Eye (tissue), 1 donor: ENCODE measurements at regions not wholly inside any gene's neighbourhood (a gene's known extent, or its start where the extent isn't known, plus 50 kb on each side); places are given as distances from the start of the nearest gene placed in this dataset.
"Not testable (repeated sequence)": the region's sequence is repeated elsewhere in the genome, so short reads cannot be mapped to it uniquely, and the experiment has no call there.

Experiments
- DNase-seq: peaks from one replicate; pipeline ENCODE4 v3.0.0-alpha.2; 2015

DNA sequence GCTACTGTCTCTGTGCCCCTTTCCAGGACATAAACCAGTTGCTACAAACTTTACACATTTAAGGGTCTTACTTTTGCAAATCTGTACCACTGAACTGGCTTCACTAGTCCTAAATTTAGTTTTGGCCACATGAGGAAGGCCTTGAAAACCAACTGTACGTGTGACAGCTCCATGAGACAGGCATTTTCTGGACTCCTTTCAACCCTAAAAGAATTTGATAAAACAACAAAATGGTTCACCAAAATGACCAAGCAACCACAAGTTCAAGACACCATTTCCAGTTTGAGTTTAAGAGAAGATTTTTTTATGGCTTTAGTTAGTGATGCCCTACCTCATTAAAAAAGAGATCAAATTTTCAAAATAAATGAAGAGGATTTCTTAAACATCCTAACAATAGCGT, 246.4 kb downstream of the ZNF674 start:
- DNase-seq = no peak

GRCh38 chrX:46295963-46296362, 249.3 kb downstream of the ZNF674 start:
- DNase-seq = no peak

- DNase-seq = no peak
Observed at GRCh38 chrX:46294234-46294633, 251.0 kb downstream of the ZNF674 start.

DNA sequence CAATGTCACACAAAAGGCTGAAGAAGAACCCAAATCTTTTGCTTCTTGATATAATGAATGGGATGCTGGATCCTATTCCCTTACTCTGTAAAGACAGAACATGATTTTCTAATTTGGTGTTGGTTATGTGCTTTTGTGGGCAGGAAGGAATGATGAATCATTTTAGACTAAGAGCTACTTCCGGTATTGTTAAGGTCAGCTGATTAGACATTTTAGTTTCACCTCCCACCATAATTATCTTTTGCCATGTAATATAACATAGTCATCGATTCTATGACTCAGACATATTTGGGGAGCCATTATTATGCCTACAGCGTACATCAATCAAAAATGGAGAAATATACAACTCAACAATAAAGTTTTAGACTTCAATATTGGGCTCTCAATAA, 265.3 kb downstream of the ZNF674 start:
- DNase-seq = no peak

DNA sequence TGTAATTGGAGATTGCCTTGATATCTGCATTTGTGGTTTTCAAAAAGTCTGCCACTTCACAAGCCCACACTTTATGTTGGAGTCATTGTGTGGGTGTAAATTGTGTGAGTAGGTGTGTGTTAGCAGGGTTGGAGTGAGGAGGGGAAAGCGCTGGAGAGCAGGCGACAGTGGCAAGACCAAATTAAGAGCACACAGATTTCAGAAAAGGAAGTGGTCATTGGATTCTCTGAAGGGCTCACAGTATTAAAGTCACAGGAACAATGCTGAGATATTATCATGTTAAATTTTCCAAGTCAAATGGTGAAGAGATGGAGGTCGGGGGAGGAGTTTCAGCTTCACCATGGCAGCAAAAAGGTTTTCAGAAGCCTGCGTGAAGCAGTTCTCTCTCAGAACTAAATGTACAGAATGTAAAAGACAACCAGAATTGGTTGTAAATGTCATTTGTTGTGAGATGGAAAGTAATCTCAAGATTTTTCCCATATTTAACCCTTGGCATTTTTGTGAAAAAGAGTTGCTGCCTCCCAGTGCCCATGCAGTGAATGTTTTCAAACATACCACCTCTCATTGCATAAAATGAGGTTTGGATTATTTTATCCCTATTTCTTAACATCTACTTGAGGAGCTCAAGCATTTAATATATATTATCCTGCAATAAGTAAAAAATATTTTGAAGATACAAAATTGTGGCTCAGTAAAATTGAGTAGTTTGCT, 265.9 kb downstream of the ZNF674 start:
- no peak for DNase-seq

GRCh38 chrX:46278572-46278971, 266.6 kb downstream of the ZNF674 start:
- no peak for DNase-seq

DNA sequence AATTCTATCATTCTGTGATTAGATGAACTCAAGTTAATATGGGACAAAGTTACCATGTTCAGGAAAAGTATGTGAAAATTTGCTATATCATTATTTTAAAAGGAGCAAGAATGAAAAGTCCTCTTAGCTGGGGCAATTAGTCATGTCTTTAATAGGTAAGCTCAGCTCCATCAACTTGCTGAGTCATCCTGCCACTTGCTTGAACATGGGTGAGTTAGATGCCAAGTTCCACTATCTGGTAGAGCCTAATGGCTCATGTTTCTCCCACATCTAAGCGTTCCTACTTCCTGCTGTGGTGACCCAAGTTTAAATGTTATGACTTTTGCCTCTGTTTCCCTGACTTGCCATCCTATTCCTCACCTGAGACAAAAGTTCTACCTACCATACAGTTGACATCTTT, 276.8 kb downstream of the ZNF674 start:
- DNase-seq = no peak

GRCh38 chrX:46263494-46263893, 281.7 kb downstream of the ZNF674 start:
- no peak for DNase-seq

- DNase-seq = no peak
Observed at GRCh38 chrX:46262304-46262703, 282.9 kb downstream of the ZNF674 start.

DNA sequence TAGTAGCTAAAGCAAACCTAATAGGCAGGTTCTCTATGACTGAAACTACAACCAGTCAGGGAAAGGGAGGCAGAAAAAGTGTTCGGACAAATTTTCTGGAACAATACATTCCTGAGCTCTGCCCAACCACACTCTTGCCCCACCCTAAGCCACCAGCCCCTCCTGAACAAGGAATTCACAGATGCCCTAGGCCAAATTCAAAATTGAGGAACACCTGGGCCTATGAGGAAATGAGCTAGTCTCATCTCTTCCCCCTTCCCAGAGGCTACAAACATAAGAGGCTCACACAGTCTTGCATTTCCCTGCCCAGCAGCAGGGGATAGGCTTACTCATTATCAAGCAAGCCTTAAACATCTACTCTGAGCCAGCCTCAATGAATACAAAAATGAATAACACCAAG, 284.7 kb downstream of the ZNF674 start:
- no peak for DNase-seq

- DNase-seq = no peak
Observed at GRCh38 chrX:46258356-46258755, 286.9 kb downstream of the ZNF674 start.

GRCh38 chrX:46257451-46257879, 287.8 kb downstream of the ZNF674 start:
- no peak for DNase-seq

DNA sequence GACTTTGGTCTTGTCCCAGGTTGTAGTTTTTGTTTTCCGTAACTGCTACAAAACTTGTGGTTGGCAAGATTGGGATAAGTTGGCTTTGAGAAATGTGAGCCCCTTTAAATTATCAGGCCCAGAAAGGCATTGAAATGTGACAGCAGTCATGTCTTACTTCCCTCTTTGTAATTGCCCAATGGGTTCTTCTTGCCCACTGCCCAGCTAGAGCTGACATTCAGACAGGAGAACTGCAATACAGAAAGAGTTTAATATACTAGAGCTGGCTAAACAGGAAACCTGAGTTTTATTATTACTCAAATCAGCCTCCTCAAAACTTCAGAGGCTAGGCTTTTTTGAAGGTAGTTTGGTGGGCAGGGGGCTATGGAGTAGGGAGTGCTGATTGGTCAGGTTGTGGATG, 288.3 kb downstream of the ZNF674 start:
- no peak for DNase-seq

DNA sequence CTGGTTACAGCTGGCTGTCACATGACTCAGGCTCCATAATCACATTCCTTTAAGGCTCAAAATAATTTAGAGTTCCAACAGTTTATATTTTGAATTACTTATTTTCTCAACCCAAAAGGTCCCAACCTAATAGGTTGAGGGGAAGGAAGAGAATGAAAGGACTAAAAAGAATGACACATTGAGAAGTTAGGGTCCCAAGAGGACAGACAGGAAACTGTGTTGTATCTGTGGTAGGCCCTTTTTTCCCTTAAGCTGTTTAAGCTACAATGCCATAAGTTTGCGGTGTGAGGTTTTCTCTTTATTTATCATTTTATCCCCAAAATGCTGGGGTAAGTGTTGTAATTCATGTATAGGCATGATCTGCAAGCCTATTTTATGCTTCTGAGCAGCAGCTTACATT, 290.2 kb downstream of the ZNF674 start:
- no peak for DNase-seq

DNA sequence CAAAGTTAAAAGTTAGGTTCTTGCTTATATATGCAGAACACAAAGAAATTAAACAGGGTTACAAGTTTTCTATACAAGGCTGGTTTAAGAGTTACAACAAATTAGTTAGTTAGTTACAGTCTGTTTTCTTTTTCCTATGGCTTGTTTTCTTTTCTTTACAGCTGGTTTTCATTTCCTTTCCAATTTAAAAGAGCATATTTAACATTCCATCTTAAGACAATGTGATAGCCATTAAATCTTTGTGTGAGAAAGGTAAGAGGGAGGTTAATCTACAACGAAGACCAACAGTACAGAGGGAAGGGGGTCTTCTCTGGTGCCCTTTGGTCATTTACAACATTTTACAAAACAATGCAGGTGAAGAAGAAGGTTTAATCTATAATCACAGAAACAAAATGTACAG, 290.6 kb downstream of the ZNF674 start:
- DNase-seq = no peak

- no peak for DNase-seq
Observed at GRCh38 chrX:46251755-46252154, 293.5 kb downstream of the ZNF674 start.

DNA sequence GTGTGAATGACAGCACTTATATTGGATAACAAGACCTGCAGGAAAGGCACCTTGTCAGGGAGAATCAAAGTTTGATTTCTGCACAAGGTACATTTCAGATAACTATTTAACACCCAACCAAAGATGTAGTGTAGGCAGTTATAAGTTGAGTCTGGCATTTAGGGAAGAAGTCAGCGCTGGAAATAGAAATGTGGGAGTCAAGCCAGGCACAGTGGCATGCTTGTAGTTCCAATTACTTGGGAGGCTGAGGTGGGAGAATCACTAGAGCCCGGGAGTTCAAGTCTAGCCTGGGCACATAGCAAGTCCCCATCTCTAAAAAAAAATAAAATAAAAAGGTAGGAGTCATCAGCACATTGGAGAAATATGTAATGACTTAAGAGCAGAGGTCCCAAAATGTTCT, 295.1 kb downstream of the ZNF674 start:
- no peak for DNase-seq

- no peak for DNase-seq
Observed at GRCh38 chrX:46247456-46247855, 297.8 kb downstream of the ZNF674 start.

GRCh38 chrX:46244451-46244850, 300.8 kb downstream of the ZNF674 start:
- no peak for DNase-seq

DNA sequence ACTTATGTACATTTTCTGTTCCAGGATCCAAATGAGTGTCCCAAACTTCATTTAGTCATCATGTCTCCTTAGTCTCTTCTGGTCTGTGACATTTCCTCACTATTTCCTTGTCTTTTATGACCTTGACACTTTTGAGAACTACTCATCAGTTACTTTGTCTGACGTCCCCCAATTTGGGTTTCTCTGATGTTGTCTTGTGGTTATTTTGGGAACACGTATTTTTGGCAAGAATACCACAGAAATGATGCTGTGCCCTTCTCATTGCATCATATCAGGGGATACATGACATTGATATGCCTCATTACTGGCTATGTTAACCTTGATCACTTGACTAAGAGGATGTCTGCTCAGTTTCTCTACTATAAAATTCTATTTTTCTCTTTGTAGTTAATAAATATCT, 308.8 kb downstream of the ZNF674 start:
- DNase-seq = no peak

DNA sequence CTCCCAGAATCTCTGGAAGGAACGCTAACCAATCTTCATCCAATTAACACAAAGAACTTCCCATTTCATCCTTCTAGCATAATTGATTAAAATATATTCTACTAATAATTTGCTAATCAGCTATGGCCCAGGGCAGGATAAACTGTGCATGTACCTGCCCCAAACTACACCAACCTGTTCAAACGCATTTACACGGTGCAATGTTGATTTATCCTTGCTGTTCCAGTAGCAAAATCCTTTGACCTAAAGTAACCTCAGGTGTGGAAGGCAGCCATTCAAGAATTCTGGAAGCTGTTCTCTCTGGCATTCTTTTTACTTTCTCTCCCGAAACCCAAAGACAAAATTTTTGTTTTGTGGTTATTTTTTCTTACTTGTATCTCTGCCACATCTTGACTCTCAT, 309.4 kb downstream of the ZNF674 start:
- no peak for DNase-seq

DNA sequence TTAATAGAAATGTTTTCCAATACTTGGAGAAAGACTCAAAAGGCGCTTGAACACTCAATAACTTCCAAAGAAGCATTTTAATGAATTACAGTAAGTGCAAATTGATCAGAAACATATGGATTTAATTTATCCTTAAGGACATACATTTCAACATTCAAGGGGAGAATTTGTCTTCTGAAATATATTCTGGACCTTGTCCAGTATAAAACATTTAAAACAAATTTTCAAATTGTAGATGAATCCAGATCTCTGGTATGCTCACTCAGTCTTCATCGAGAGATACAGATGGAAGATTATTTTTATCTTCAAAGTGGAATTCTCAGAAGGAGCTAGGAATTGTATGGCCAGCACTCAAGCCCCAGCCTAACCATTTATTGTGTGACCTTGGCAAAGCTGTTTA, 310.4 kb downstream of the ZNF674 start:
- DNase-seq = no peak

DNA sequence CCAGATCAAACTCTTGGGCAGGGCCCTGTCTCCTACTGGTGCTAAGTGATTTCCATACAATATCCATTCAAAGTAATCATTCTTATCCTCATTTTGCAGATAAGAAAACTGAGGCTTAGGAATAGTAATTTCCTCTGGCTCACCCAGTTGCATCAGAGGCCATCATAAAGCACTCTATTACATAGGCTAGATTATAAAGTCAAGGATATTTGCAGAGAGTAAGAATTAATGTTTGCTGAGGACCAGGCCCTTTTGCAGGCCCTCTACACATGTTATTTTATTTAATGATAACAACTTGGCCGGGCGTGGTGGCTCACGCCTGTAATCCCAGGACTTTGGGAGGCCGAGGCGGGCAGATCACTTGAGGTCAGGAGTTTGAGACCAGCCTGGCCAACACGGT, 316.8 kb downstream of the ZNF674 start:
- DNase-seq = no peak

DNA sequence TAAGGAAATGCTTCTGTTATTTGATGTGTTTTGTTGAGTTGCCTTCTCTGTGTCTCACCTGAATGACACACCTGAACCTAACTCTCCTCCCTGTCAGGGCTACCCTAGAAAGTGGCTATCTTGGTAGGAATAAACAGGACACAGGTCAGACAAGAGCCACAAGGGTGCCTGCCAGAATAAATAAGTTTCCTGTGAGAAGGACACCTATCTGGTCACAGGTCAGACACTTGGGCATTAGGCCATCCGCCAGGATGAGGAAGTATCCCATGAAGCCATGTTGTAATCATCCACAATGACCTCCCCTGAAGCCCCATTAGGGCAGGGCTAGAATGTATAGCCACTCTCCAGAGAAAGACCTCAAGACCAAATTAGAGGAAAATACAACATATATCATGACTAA, 318.8 kb downstream of the ZNF674 start:
- DNase-seq = no peak

GRCh38 chrX:46223499-46223898, 321.7 kb downstream of the ZNF674 start:
- DNase-seq = not testable (repeated sequence)

- no peak for DNase-seq
Observed at GRCh38 chrX:46220822-46221221, 324.4 kb downstream of the ZNF674 start.
